C4-2B (cell line): ENCODE measurements at regions not wholly inside any gene's neighbourhood (a gene's known extent, or its start where the extent isn't known, plus 50 kb on each side); places are given as distances from the start of the nearest gene placed in this dataset.

Source experiments
- ZFX ChIP-seq: fragments of 450-650 bp; IDR thresholded peaks from 2 replicates; pipeline ENCODE4 v1.6.1; 2017
- TF ChIP-seq, protein P1 (sequence below): fragments of 450-650 bp; conservative IDR thresholded peaks from 2 replicates; pipeline ENCODE4 v1.5.1; 2017; ENCODE audit warnings: mild to moderate bottlenecking

DNA sequence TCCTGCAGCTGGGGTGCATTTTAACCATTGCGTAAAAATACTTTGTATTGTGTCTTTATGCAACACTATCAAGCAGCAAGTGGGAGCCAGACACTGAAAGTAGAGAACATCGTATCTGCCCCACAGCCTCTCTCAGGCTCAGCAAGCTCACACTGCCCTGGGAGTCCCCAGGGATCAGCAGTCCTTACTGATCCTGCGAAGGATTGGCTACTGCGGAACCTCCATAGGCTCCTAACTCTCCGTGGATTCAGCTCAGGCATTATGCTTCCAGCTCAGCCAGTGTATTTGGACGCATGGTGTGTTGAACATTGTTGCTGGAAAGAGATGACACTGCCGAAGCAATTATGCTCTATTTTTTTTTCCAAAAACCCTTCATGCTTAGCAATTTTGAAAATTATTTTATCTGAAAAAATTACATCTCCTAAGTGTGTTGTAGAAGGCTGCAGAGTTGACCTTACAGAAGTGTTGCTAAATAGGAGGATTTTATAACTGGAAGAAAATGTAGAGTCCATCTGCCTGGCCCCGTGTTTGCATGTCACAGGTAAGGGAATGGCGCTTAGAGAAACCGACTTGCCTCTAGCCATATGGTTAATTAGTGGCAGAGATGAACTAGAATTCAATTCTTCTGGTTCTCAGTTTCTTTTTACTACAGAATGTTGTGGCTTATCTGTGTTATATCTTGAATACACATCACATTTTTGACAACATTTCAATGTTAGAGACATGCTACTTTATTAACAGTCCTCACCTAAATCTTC, 276.4 kb upstream of the COBL start:
- TF ChIP-seq, protein P1, sequence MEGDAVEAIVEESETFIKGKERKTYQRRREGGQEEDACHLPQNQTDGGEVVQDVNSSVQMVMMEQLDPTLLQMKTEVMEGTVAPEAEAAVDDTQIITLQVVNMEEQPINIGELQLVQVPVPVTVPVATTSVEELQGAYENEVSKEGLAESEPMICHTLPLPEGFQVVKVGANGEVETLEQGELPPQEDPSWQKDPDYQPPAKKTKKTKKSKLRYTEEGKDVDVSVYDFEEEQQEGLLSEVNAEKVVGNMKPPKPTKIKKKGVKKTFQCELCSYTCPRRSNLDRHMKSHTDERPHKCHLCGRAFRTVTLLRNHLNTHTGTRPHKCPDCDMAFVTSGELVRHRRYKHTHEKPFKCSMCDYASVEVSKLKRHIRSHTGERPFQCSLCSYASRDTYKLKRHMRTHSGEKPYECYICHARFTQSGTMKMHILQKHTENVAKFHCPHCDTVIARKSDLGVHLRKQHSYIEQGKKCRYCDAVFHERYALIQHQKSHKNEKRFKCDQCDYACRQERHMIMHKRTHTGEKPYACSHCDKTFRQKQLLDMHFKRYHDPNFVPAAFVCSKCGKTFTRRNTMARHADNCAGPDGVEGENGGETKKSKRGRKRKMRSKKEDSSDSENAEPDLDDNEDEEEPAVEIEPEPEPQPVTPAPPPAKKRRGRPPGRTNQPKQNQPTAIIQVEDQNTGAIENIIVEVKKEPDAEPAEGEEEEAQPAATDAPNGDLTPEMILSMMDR: no peak
- no peak for TF ChIP-seq ZFX
